PC-9 (cell line): ENCODE measurements at regions not wholly inside any gene's neighbourhood (a gene's known extent, or its start where the extent isn't known, plus 50 kb on each side); places are given as distances from the start of the nearest gene placed in this dataset.
"Not testable (repeated sequence)": the region's sequence is repeated elsewhere in the genome, so short reads cannot be mapped to it uniquely, and the experiment has no call there.

ENCODE experiments used
- BruUV-seq: library from RNA; stranded (reverse); fragments of 400-500 nt; replicated peaks from 2 replicates; lab custom pipeline; 2021; lab: Mats Ljungman, UMichigan
- CTCF ChIA-PET: fragments of 300-600 bp; sonication (Branson Sonifier 250); formaldehyde crosslinking; loops from one replicate; lab custom pipeline; 2022; ENCODE audit warnings: antibody characterized with exemption; lab: Charles Lee
- POLR2A ChIA-PET: fragments of 300-600 bp; sonication (Branson Sonifier 250); formaldehyde crosslinking; loops from one replicate; lab custom pipeline; 2022; ENCODE audit warnings: antibody characterized with exemption; ENCODE audit not compliant: unreplicated experiment; lab: Charles Lee
- DNase-seq, 2 experiments: peaks; one replicate each; pipeline versions ENCODE4 v3.0.0 to v3.0.0-alpha.2; 2015 to 2022; ENCODE audit warnings: mixed read lengths in 1 of 2
- H2AFZ ChIP-seq: fragments of 200-600 bp; sonication (generic); 2 replicates; pipeline ENCODE4 v1.8.1; 2017; ENCODE audit warnings: antibody characterized with exemption
- H3F3A ChIP-seq: fragments of 200-600 bp; sonication (generic); 2 replicates; pipeline ENCODE4 v1.8.1; 2017; ENCODE audit warnings: antibody characterized with exemption, mild to moderate bottlenecking, low read depth; ENCODE audit not compliant: insufficient read depth
- H3K27ac ChIP-seq: fragments of 200-600 bp; sonication (generic); 2 replicates; pipeline ENCODE4 v1.6.1; 2016; ENCODE audit warnings: mixed run types
- H3K27me3 ChIP-seq: fragments of 200-600 bp; sonication (generic); 2 replicates; pipeline ENCODE4 v1.6.1; 2016; ENCODE audit warnings: low read depth, mixed run types; ENCODE audit not compliant: insufficient read depth
- H3K36me3 ChIP-seq: fragments of 200-600 bp; sonication (generic); 2 replicates; pipeline ENCODE4 v1.6.1; 2016; ENCODE audit warnings: low read depth, mixed run types
- H3K4me1 ChIP-seq: fragments of 200-600 bp; sonication (generic); replicated peaks from 2 replicates; pipeline ENCODE4 v1.6.1; 2016; ENCODE audit warnings: mixed run types; ENCODE audit not compliant: insufficient read depth
- H3K4me2 ChIP-seq: fragments of 200-600 bp; sonication (generic); 2 replicates; pipeline ENCODE4 v1.6.1; 2017; ENCODE audit warnings: mixed run types
- H3K4me3 ChIP-seq: fragments of 200-600 bp; sonication (generic); 2 replicates; pipeline ENCODE4 v1.6.1; 2016; ENCODE audit warnings: mixed run types
- H3K79me2 ChIP-seq: fragments of 200-600 bp; sonication (generic); 2 replicates; pipeline ENCODE4 v1.6.1; 2017; ENCODE audit warnings: low read depth, mixed run types
- H3K9me2 ChIP-seq: fragments of 200-600 bp; sonication (generic); 2 replicates; pipeline ENCODE4 v1.8.1; 2017; ENCODE audit warnings: mild to moderate bottlenecking; ENCODE audit not compliant: insufficient read depth
- H3K9me3 ChIP-seq: fragments of 200-600 bp; sonication (generic); 2 replicates; pipeline ENCODE4 v1.8.1; 2016; ENCODE audit warnings: low read depth; ENCODE audit not compliant: insufficient read depth
- H4K20me1 ChIP-seq: fragments of 200-600 bp; sonication (generic); 2 replicates; pipeline ENCODE4 v1.8.1; 2017; ENCODE audit not compliant: insufficient read depth
- CTCF ChIP-seq: fragments of 200-600 bp; sonication (generic); conservative IDR thresholded peaks from 2 replicates; pipeline ENCODE4 v1.6.1; 2017; ENCODE audit warnings: mixed run types, antibody characterized with exemption, mild to moderate bottlenecking, moderate library complexity
- EZH2 ChIP-seq: fragments of 200-600 bp; sonication (generic); IDR thresholded peaks from 2 replicates; pipeline ENCODE4 v1.8.0; 2017; ENCODE audit warnings: antibody characterized with exemption, low read depth
- intact Hi-C: fragments of 100-400 bp; cut with micrococcal nuclease; formaldehyde crosslinking; loops from one replicate; pipeline ENCODE4 v1.10.0; 2022; ENCODE audit not compliant: unreplicated experiment

- BruUV-seq = no TSS peak
- Histone ChIP-seq H3K4me3 (no peak overlapping the region), H3K4me2 (no peak overlapping the region), H3K36me3 (no peaks in the 10 kb centered on the region), H2AFZ (no peak overlapping the region), H3K79me2 (no peaks in the 10 kb centered on the region), H4K20me1 (no peaks in the 10 kb centered on the region), H3K9me2 (no peaks in the 10 kb centered on the region), H3F3A (no peaks in the 10 kb centered on the region), H3K9me3 (no peaks in the 10 kb centered on the region), H3K27ac (no peak overlapping the region), H3K27me3 (peaks cover 24% of the 10 kb centered on the region), H3K4me1 (no peaks in the 10 kb centered on the region)
- POLR2A ChIA-PET = no interaction called here
- CTCF ChIA-PET = no interaction called here
- no peak for DNase-seq
- TF ChIP-seq CTCF = peak; percentile 56
- TF ChIP-seq EZH2 = no peak
- intact Hi-C loops = loop anchor here (10.0 kb wide), 1 partner anchor 65 kb away; no protein-coding TSS in a partner anchor
Measured at GRCh38 chr2:88950010-88950409, 258.5 kb downstream of the RPIA start.

DNA sequence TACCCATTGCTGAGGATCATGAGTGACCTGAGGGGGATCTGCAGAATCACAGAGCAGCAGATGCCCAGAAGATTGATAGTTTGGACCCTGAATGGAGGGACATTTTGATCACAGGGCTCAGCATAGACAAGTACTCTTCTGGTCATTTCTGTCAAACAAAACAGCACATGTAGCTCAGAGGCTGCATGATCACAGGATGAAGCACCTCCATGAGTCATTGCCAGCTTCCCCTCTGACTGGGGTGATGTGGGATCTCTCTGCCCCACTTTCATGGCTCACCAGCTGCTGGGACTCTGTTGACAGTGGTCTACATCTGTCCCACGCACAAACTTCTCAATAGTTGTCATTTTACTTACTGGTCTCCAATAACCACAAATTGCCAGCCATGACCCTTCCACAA, 264.1 kb downstream of the RPIA start:
- H3K4me1 ChIP-seq = no peaks in the 10 kb centered on the region
- H4K20me1 ChIP-seq = no peaks in the 10 kb centered on the region
- H3K9me3 ChIP-seq = no peaks in the 10 kb centered on the region
- no peak overlapping the region for H2AFZ ChIP-seq
- H3K27me3 ChIP-seq = peaks cover 24% of the 10 kb centered on the region
- intact Hi-C loops = loop anchor here (10.0 kb wide), 1 partner anchor 71 kb away; no protein-coding TSS in a partner anchor
- POLR2A ChIA-PET = no interaction called here
- H3K79me2 ChIP-seq = no peaks in the 10 kb centered on the region
- BruUV-seq = no TSS peak
- H3K36me3 ChIP-seq = no peaks in the 10 kb centered on the region
- H3K27ac ChIP-seq = no peak overlapping the region
- TF ChIP-seq CTCF (no peak), EZH2 (no peak)
- H3K4me2 ChIP-seq = no peak overlapping the region
- no peak for DNase-seq
- CTCF ChIA-PET = no interaction called here
- no peak overlapping the region for H3K4me3 ChIP-seq
- H3F3A ChIP-seq = no peaks in the 10 kb centered on the region
- H3K9me2 ChIP-seq = no peaks in the 10 kb centered on the region

DNA sequence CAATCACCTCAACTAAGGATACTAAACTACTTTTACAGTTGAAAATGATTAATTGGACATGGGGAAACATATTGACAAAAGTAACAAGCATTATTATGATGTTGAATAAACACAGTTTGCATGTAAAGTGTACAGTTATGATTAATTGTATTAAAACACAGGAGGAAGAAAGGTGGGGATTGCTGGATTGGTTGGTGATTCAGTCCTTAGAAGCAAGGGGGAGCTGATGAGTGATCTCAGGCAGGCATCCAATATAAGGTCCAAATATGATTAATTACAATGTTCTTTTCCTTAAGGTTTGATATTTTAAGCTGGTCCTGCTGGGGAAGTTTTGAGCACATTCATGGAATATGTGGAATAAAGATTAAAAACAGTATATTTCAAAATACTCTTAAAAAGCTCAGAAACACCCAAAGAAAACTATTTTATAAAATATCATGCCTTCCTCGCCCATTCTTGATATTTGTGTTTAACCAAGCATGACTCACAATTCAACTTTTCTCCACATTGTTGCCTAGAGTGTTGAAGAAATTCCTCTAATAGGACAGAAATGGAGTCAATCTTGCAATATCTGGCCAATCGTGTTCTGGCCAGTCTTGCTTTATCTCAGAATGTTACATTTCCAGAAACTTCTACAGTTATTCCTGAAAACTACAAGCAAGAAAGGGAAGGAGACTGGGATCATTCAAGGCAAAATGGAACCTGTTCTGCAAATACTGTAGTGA, 268.2 kb downstream of the RPIA start:
- DNase-seq = no peak
- Histone ChIP-seq H3K9me2 (no peaks in the 10 kb centered on the region), H3K4me3 (no peak overlapping the region), H3K27me3 (0 out of 2 replicates have a peak, but pooled peaks cover 3% of the 10 kb centered on the region), H4K20me1 (no peaks in the 10 kb centered on the region), H3F3A (no peaks in the 10 kb centered on the region), H2AFZ (no peak overlapping the region), H3K79me2 (no peaks in the 10 kb centered on the region), H3K4me2 (no peak overlapping the region), H3K27ac (no peak overlapping the region), H3K9me3 (no peaks in the 10 kb centered on the region), H3K4me1 (no peaks in the 10 kb centered on the region), H3K36me3 (no peaks in the 10 kb centered on the region)
- ChIA-PET POLR2A (interaction anchor here (0.6 kb wide), 1 partner anchor 10 kb away, joined by 3 read pairs; no protein-coding TSS in a partner anchor), CTCF (no interaction called here)
- TF ChIP-seq CTCF = peak; percentile 32; the same call in 1 of the 2 replicates
- no peak for TF ChIP-seq EZH2
- intact Hi-C loops = loop anchor here (10.0 kb wide), 1 partner anchor 75 kb away; no protein-coding TSS in a partner anchor
- no TSS peak for BruUV-seq

- CTCF ChIA-PET = not testable (repeated sequence)
Measured at GRCh38 chr2:88961323-88961722, 269.9 kb downstream of the RPIA start.

More at GRCh38 chr2:88961323-88961722, 269.9 kb downstream of the RPIA start:
- POLR2A ChIA-PET, H2AFZ ChIP-seq, DNase-seq, H3K36me3 ChIP-seq, BruUV-seq, H3K9me3 ChIP-seq, H3K79me2 ChIP-seq, H3K4me1 ChIP-seq, H4K20me1 ChIP-seq, H3K27ac ChIP-seq, H3K27me3 ChIP-seq, intact Hi-C loops, H3K4me2 ChIP-seq, H3K4me3 ChIP-seq, H3K9me2 ChIP-seq, H3F3A ChIP-seq: not testable (repeated sequence)
